ENCODE measurements at regions not wholly inside any gene's neighbourhood (a gene's known extent, or its start where the extent isn't known, plus 50 kb on each side); places are given as distances from the start of the nearest gene placed in this dataset.
"Not testable (repeated sequence)": the region's sequence is repeated elsewhere in the genome, so short reads cannot be mapped to it uniquely, and the experiment has no call there.

DNA sequence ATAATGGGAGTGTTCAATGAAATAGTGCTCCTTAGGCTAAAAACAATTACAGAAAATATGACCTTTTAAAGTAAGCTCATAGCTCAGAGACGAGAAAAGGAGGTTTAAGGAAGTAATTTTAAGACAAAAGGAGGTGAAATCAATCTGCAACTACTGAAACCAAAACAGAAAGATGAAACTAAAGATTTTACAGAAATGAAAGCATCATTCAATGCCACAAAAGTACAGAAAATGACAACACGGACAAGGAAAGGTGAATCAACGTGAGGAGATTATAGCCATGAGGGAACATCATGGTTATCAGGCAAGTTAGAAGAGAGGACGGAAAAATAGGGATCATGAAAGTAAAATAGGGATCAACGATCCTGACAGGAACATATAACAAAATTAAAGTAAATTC lies 745.2 kb downstream of the PCDH17 start:
- DNase-seq (ENCODE audit: low read depth) = no peak

DNA sequence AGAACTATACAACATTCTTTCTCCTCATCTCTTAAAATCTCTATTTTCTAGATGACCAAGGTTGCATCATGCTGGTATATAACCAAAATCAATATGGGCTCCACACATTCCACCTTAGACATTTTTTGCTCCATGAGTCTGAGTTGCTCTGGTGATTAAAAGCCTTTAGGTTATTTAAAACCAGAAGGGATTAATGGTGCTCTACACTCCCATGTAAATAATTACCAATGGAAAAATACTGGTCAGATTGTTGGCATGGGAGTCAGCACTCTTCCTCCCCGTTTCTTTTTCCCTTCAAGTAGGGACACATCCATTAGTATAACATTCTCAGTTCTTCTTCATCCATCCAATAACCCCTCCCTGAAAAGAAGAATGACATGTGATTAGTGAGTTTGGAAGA lies 747.7 kb downstream of the PCDH17 start:
- no peak for DNase-seq (ENCODE audit: low read depth)

DNA sequence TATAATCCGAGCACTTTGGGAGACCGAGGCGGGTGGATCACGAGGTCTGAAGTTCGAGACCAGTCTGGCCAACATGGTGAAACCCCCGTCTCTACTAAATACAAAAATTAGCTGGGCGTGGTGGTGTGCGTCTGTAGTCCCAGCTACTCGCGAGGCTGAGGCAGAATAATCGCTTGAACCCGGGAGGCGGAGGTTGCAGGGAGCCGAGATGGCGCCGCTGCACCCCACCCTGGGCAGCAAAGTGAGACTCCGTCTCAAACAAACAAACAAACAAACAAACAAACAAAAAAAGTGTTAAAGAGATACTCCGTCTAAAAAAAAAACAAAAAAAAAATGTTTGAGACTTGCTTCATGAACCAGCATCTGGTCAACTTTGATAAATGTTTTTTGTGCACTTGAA lies 753.8 kb downstream of the PCDH17 start:
- not testable (repeated sequence) for DNase-seq (ENCODE audit: low read depth)

DNA sequence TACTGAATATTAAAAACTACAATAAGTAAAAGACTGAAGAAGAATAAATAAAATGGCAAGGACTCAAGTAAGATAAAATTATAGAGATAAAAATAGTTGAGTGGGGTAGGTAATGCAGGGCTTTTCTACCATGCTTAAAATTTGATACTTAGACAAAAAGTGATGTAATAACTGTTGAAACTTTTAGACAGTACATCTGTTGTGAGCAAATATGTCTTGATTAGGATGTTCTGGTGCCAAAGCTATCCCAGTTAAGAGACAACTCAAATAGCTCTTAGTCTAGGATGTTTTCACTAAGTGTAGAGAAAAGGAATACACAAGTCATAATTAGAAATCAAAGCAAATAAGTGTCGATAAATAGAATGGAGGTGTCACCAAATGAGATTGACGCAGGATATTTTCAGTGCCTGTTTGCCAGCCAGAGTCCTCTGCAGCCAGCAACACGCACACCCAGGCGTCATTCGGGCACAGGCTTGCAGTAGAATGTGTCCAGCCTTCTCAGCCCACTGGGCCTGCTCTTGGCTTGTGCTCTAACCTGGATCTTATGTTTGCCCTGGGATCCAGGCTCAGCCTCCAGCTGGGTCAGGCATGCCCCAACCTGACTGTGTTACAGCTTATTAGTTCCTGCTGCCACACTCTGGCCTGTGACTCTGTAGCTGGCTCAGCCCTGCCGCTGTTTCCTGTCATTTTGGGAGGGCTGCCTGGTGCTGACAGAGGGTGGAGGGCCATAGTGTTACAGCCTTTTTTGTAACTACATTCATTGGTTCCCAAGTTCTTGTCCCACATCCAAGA lies 766.2 kb downstream of the PCDH17 start:
- no peak for DNase-seq (ENCODE audit: low read depth)

DNA sequence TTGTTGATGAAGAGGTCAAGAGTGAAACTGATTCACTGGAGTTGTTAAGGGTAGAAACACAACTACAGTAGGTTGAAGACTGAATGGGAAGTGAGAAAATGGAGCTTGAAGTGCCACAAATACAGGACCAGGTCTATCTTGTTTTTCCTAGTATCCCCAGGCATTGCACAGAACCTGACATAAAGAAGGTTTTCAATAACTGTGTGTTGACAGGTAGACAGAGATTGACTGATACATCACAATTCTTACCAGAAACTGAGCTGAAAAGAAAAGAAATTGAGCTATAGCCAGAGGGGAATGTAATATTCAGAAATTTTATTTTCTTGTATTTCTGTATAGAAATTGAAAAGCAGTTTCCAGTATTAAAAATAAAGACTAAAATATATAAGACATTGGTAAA lies 767.7 kb downstream of the PCDH17 start:
- DNase-seq (ENCODE audit: low read depth) = no peak

DNA sequence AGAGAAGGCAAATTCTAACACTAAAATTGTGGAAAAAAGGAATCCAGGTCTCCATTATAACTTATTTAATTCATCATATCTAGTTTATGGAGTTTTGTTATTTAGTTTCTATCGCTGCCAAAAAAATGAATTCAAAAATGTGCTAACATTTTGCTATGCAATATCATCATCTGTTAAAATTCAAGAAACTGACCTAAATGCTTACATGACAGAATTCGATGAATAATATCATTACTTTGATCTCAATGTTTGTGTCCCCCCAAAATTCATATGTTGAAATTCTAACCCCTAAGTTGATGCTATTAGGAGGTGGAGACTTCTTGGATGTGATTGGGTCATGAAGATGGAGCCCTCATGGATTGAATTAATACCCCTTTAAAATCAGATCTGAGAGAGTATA lies 775.0 kb downstream of the PCDH17 start:
- no peak for DNase-seq (ENCODE audit: low read depth)

DNA sequence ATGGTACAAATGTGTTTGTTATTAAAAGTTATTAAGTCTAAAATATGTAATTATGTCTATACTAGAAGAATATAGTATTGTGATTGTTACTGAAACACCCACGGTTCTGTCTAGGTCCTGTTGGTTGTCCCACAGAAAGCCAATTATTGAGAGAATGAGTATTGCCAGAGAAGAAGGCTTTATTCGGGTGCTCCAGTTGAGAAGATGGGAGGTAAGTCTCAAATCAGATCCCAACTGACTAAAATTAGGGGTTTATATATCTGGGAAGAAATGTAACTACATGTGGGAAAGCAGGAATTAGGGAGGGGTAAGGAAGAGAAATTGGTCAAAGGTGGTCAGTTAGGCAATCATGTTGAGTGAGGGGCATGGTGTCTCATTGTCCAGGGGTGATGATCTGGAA lies 798.4 kb downstream of the PCDH17 start:
- no peak for DNase-seq (ENCODE audit: low read depth)

DNA sequence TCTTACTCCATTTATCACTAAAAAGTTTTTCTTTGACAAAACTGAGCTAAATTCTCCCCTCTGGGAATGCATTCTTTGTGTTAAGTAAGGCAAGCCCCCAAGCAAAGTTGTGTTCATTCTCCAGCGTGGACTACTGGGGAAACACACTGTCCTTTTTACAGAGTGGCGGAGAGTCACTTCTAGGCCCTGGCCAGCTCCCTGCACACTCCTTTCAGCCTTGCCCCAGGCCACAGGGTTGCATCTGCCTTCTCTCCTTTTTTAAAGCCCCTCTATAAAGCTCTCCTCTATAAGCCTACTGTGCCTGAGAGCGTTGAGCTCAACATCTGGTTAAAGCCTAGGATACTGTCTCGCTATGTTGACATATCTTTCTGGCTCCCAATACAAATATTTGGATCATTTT lies 803.4 kb downstream of the PCDH17 start:
- DNase-seq (ENCODE audit: low read depth) = no peak

DNA sequence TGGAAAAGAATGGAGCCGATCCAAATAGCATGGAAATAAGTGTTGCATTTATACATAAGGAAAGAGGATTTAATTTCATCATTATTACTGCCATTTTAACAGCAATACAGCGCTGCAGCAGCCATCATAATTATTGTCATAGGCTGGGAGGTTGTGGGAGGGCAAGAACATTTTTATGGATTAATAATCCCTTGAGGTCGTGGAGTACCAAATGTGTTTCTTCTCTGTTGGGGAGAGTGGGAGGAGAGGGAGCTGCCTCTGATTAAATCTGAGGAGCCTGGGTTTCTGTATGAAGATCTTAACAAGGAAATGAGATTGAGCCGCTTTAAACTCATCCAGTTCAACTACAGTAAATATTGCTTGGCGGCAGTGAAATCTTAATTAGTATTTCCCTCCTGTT lies 805.9 kb downstream of the PCDH17 start:
- DNase-seq (ENCODE audit: low read depth) = no peak

DNA sequence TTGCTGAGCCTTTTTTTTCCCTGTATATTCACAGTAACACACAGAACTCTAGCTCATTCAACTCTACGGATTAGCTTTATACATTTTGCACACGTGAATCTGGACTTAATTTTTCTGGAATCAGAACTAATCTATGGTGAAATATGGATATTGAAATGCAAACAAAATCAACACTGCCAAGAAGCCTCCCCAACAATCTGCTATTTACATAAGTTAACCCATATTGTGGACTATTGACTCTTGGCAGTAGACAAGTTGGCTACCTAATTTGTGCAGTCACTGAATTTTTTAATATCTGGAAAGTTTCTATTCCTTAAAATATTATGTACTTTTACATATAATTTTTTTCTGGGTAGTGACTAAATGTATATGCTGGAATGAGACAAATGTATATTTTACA lies 815.4 kb downstream of the PCDH17 start:
- no peak for DNase-seq (ENCODE audit: low read depth)

DNA sequence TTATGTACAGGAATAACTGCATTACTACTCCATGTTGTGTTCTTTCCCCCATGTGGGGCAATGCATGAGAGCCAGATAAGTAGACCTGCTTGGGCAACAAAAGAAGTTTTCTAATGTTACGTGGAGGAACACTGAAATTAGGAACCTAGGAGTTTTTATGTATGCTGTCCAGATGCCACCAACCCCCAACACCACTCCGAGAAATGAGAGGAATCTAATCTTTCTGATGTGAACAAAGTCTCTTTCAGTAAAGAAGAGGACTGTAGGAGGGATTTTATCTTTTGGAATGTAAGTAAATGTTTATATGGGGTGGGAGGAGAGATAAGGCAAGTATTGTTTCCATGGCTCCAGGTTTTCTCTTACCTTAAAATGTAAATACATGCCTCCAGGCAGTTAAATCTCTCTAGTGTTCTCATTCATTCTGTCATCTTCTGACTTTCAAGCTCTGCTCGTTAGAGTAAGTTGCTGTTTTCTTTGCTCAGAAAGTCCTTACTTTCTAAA lies 820.6 kb downstream of the PCDH17 start:
- DNase-seq (ENCODE audit: low read depth) = no peak

DNA sequence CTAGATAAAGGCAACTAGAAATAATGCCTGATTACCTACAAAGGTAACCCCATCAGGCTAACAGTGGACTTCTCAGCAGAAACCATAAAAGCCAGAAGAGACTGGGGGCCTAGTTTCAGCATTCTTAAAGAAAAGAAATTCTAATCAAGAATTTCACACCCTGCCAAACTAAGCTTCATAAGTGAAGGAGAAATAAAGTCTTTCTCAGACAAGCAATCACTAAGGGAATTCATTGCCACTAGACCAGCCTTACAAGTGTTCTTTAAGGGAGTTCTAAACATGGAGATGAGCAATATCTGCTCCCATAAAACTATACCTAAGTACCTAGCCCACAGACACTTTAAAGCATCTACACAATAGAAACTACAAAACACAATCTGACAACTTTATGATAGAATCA lies 823.5 kb downstream of the PCDH17 start:
- no peak for DNase-seq (ENCODE audit: low read depth)

DNA sequence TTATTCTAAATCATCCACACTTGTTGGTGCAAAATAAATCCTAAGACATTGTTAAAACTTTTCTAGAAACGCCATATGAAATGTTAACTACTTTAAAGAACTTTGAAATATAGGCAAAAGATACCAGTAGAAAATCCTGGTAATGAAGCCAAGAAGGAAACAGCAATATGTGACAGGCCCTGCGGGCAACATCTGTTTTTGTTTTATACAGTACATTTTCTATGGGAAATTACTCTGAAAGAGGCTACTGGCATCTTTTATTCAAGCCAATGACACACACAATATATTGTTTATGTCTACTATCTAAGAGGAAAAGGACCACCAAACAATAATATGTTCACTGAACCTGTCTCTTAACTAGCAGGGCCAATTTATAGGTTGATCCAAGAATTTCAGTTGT lies 829.7 kb downstream of the PCDH17 start:
- no peak for DNase-seq (ENCODE audit: low read depth)

DNA sequence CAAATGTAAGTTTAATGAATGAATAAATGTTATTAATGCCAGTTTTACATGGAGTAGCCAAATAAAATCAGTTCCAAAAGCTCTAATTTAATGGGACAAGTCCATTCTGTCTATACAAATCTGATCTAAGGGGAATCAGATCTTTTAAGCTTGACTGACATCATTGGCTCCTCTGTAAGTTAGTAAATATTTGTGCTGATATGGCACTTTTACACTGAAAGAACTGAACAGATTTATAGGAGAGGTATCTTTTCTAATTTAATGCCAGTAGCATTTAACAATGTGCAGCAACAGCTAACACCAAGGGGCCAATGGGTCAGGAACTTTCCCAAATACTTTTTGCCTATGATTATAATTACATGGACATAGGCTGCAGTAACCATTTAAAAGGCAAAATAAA lies 832.3 kb downstream of the PCDH17 start:
- DNase-seq (ENCODE audit: low read depth) = no peak

DNA sequence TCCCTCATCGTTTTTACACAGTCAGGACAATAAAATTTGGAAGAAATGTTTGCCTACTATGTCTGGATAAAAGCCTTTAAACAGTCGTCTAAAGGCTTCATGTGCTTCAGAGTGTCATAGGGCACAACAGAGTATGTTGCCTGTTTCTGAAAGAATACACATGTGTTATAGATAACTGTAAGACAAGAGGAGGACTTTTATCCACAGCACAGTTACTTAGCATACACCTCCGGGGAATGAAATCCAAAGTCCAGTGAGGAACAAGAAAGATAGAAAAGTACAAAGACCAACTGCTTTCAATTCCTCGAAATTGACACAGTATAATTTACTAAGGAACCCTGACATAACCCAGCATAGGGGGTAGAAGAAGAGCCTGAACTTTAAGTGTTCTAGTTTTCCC lies 835.6 kb downstream of the PCDH17 start:
- DNase-seq (ENCODE audit: low read depth) = no peak

DNA sequence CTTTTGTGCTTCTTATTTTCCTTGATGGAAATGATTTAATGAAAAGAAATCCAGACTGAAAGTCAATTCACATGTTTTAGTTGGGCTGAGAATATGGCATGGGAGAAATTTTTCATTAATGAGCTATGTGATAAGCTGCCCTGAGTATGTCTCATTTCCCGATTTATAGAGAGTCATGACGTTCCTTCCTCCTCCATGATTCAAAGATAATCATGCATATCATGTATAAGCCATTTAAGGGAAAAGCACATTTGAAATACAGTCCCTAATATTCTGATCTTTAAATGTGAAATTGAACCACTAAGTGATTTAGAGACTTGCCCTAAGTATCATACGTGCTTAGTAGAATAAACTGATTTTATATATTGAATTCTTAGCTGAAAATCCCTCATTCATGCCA lies 840.9 kb downstream of the PCDH17 start:
- DNase-seq (ENCODE audit: low read depth) = no peak

DNA sequence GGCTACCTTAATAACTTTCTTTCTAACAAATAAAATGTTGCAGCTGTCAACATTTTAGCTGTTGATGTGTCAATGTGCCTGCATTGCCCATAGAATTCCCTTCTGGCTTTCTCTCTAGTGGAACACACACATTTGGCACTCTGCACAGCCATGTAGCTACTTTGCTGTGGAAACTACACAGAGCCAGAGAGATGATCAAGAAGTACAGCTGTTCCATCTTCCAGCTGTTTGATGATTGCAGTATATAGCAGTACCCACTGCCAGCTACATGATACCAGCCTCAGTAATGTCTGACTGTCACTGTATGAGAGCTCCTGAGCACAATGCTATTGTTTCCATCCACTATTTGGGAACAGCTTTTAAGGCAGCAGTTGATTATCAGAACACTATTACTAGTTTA lies 843.0 kb downstream of the PCDH17 start:
- DNase-seq (ENCODE audit: low read depth) = no peak

DNA sequence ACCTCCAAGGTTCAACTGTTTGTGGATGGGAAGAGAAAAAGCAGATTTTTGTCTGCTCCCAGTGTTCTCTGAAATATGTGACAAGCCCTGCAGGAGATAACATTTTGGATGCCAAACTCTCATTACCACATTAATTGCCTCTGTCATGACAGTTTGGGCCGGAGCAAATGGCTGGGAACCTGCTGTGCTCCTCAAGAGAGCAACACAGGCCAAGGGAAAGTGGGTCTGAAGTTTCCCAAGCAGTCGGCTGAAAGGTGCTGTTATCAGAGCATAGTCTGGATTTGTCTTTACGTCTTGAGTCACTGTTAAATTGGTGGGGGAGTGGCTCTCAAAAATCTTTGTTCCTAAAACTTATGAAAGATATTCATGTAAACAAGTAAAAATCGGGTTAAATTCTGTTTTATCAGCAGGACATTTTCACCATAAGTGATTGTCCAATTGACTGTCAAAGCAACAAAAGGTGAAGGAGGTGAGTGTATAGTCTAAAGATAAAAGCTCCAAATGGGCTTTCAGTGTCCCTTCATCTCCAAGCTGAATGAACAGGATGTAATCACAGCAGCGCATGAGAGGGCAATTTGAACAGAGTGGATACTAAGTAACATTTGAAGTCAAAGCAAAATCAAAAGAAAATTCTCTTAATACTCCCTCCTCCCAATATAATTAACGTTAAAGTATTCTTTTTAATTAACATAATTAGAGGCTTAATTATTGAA lies 844.8 kb downstream of the PCDH17 start:
- DNase-seq (ENCODE audit: low read depth) = no peak

DNA sequence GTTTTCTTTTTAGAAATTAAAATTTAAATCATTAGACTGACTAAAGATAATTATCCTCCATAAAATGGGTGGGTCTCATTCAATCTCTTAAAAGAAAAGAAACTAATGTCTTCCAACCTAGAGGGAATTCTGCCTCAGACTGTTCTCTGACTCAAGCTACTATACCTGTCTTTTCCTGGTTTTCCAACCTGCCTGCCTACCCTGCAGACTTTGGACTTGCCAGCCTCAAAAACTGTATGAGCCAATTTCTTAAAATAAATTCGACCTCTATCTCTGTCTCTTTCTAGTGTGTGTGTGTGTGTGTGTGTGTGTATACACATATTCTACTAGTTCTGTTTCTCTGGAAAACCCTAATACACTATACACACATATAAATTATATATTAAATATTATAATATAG lies 847.3 kb downstream of the PCDH17 start:
- no peak for DNase-seq (ENCODE audit: low read depth)

DNA sequence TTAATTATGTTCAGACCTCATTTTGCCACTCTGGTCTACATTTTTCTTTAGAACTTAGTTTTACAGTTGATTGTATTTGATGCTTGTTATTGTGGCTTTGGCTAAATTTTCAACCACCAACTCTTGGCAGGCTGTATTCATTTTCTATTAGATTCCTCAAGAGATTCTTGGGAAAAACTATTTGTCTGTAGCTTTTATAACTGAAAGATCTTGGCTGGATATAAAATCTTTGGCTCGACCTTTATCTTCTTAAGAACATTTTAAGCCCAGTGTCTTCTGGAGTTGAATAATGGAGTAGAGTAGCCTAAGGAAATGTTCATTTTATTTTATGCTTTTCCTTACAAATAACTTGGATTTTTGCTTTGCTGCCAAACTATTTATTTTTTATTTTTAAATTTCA lies 848.5 kb downstream of the PCDH17 start:
- no peak for DNase-seq (ENCODE audit: low read depth)

DNA sequence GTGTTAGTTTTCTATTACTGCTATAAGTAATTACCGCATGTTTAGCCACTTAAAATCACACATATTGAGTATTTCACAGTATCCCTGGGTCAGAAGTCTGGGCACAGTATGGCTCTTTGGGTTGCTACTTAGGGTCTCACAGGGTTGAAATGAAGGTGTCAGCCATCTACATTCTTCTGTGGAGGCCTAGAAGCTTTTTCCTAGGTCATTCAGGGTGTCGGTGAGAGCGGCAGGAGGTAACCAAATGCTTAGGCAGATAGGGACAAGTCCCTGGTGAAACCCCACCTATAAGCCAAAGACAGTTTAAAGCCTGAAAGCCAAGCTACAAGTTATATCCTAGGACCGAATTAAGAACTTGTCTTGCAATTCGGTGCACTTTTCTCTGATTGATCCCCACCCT lies 856.7 kb downstream of the PCDH17 start:
- DNase-seq (ENCODE audit: low read depth) = no peak

DNA sequence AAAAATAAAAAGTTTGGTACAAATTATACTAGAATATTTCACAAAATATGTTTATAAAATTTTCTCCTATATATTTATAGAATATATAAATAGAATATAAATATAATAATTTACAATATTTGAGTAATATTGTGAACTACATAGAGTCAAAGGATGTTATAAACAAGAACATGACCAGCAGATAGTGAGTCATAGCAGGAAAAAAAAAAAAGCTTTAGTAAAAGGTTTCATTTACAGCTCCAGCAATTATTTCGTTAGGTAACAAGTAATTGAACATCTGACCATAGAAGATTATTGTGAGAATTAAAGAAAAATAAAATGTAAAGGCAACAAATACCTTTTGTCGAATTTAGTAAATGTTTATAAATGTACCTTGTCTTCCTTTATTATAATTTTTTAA lies 864.1 kb downstream of the PCDH17 start:
- no peak for DNase-seq (ENCODE audit: low read depth)

DNA sequence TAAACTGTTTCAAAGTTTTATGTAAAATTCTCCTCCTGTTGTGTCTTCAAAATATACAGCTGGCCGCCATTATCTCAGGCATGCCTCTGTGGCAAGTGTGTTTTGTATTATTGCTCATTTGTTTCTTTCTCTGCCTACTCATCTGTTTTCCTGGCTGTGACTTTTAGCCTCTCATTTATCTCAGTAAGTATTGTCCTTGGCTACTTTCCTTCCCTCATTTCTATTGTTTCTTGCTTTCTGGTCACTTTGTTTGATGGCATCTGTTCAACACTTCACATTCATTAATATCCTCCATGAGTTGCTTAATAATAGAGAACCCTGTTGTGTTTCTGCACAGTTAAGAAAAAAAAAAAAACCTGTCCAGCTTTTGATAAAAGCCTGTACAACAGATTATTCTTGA lies 869.4 kb downstream of the PCDH17 start:
- no peak for DNase-seq (ENCODE audit: low read depth)

DNA sequence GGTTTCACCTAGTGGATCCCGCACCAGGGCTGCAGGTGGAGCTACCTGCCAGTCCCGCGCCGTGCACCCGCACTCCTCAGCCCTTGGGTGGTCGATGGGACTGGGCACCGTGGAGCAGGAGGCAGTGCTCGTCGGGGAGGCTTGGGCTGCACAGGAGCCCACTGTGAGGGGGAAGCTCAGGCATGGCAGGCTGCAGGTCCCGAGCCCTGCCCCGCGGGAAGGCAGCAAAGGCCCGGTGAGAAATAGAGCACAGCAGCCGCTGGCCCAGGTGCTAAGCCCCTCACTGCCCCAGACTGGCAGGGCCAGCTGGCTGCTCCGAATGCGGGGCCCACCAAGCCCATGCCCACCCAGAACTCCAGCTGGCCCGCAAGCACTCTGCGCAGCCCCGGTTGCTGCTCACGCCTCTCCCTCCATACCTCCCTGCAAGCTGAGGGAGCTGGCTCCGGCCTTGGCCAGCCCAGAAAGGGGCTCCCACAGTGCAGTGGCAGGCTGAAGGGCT lies 872.7 kb downstream of the PCDH17 start:
- not testable (repeated sequence) for DNase-seq (ENCODE audit: low read depth)
